Caco-2 (cell line): ENCODE measurements at regions not wholly inside any gene's neighbourhood (a gene's known extent, or its start where the extent isn't known, plus 50 kb on each side); places are given as distances from the start of the nearest gene placed in this dataset.

Experiments
- BruUV-seq: library from RNA; stranded (reverse); fragments of 400-500 nt; replicated peaks from 2 replicates; lab custom pipeline; 2021; lab: Mats Ljungman, UMichigan
- CTCF ChIA-PET: fragments of 300-600 bp; sonication (Branson Sonifier 250); formaldehyde crosslinking; loops from one replicate; lab custom pipeline; 2022; ENCODE audit warnings: antibody characterized with exemption; lab: Charles Lee
- POLR2A ChIA-PET: fragments of 300-600 bp; sonication (Branson Sonifier 250); formaldehyde crosslinking; loops from one replicate; lab custom pipeline; 2022; ENCODE audit warnings: antibody characterized with exemption; lab: Charles Lee
- DNase-seq, 2 experiments: peaks; one replicate each; pipeline versions ENCODE4 v3.0.0 to v3.0.0-alpha.2; 2020 to 2022
- H3K27me3 ChIP-seq: replicated peaks from 2 replicates; pipeline ENCODE4 v1.6.0; 2011; ENCODE audit warnings: low read length; ENCODE audit not compliant: control insufficient read depth, insufficient read depth
- H3K36me3 ChIP-seq: 2 replicates; pipeline ENCODE4 v1.5.1; 2011; ENCODE audit warnings: low read length; ENCODE audit not compliant: control insufficient read depth, insufficient read depth
- H3K4me1 ChIP-seq: fragments of 250-450 bp; sonication (Bioruptor Pico); 2 replicates; pipeline ENCODE4 v1.5.1; 2020; ENCODE audit warnings: mild to moderate bottlenecking
- H3K4me3 ChIP-seq: 2 replicates; pipeline ENCODE4 v1.5.1; 2011; ENCODE audit warnings: low read depth, mild to moderate bottlenecking, control low read depth, low read length
- H3K9me3 ChIP-seq: fragments of 250-450 bp; sonication (Bioruptor Pico); 2 replicates; pipeline ENCODE4 v1.5.1; 2020; ENCODE audit warnings: mild to moderate bottlenecking, moderate library complexity
- H3K27ac Mint-ChIP-seq: one replicate; pipeline ENCODE4 v1.8.0; 2022; ENCODE audit warnings: mixed read lengths; ENCODE audit not compliant: unreplicated experiment
- H3K27me3 Mint-ChIP-seq: one replicate; pipeline ENCODE4 v1.8.0; 2022; ENCODE audit warnings: mixed read lengths; ENCODE audit not compliant: insufficient read depth, unreplicated experiment
- H3K36me3 Mint-ChIP-seq: one replicate; pipeline ENCODE4 v1.8.0; 2022; ENCODE audit warnings: mild to moderate bottlenecking, mixed read lengths; ENCODE audit not compliant: insufficient read depth, unreplicated experiment
- H3K4me1 Mint-ChIP-seq: one replicate; pipeline ENCODE4 v1.8.0; 2022; ENCODE audit warnings: low read depth, mixed read lengths; ENCODE audit not compliant: unreplicated experiment
- H3K4me3 Mint-ChIP-seq: one replicate; pipeline ENCODE4 v1.8.0; 2022; ENCODE audit warnings: mild to moderate bottlenecking, moderate library complexity, mixed read lengths; ENCODE audit not compliant: unreplicated experiment
- H3K9me3 Mint-ChIP-seq: one replicate; pipeline ENCODE4 v1.8.0; 2022; ENCODE audit warnings: mixed read lengths; ENCODE audit not compliant: unreplicated experiment
- CTCF ChIP-seq, 2 experiments: fragments of 200-600 bp in 1 of 2; IDR thresholded peaks; 1 replicate in 1 of 2; 2 replicates in 1 of 2; pipeline versions ENCODE4 v1.5.1 to v1.8.0; 2011 to 2022; ENCODE audit warnings: antibody characterized with exemption in 1 of 2, control low read depth in 1 of 2, inconsistent platforms in 1 of 2, low read depth in 1 of 2, low read length in 1 of 2, mild to moderate bottlenecking in 1 of 2, moderate library complexity in 1 of 2; ENCODE audit not compliant: insufficient read depth in 1 of 2, severe bottlenecking in 1 of 2, unreplicated experiment in 1 of 2
- intact Hi-C: fragments of 100-400 bp; cut with micrococcal nuclease; formaldehyde crosslinking; loops from one replicate; pipeline ENCODE4 v1.10.0; 2022; ENCODE audit not compliant: unreplicated experiment

GRCh38 chr7:18262058-18262457 lies 233.5 kb upstream of the HDAC9 start:
- Mint-ChIP-seq H3K9me3 (peaks cover 17% of the 10 kb centered on the region), H3K36me3 (no peaks in the 10 kb centered on the region), H3K4me3 (no peak overlapping the region), H3K27ac (no peak overlapping the region), H3K27me3 (no peaks in the 10 kb centered on the region), H3K4me1 (no peaks in the 10 kb centered on the region)
- intact Hi-C loops: no loop called here
- DNase-seq: no peak
- Histone ChIP-seq H3K9me3 (peaks cover 20% of the 10 kb centered on the region), H3K36me3 (no peaks in the 10 kb centered on the region), H3K4me3 (no peak overlapping the region), H3K4me1 (no peaks in the 10 kb centered on the region), H3K27me3 (no peaks in the 10 kb centered on the region)
- CTCF ChIA-PET: no interaction called here
- BruUV-seq: no TSS peak
- POLR2A ChIA-PET: no interaction called here
- TF ChIP-seq CTCF (IDR thresholded peaks at IDR 0.05; ENCODE audit: insufficient read depth in 1 of 2, low read depth in 1 of 2, low read length in 1 of 2, severe bottlenecking in 1 of 2, unreplicated experiment in 1 of 2): no peak

- peaks cover 17% of the 10 kb centered on the region for H3K9me3 Mint-ChIP-seq
- Histone ChIP-seq H3K4me3 (no peak overlapping the region), H3K27me3 (no peaks in the 10 kb centered on the region), H3K9me3 (peaks cover 17% of the 10 kb centered on the region), H3K36me3 (no peaks in the 10 kb centered on the region), H3K4me1 (no peaks in the 10 kb centered on the region)
- no peaks in the 10 kb centered on the region for H3K4me1 Mint-ChIP-seq
- no peaks in the 10 kb centered on the region for H3K27me3 Mint-ChIP-seq
- no peaks in the 10 kb centered on the region for H3K36me3 Mint-ChIP-seq
- intact Hi-C loops: no loop called here
- ChIA-PET POLR2A (no interaction called here), CTCF (no interaction called here)
- no peak for DNase-seq
- BruUV-seq: no TSS peak
- no peak overlapping the region for H3K27ac Mint-ChIP-seq
- H3K4me3 Mint-ChIP-seq: no peak overlapping the region
- TF ChIP-seq CTCF (IDR thresholded peaks at IDR 0.05; ENCODE audit: insufficient read depth in 1 of 2, low read depth in 1 of 2, low read length in 1 of 2, severe bottlenecking in 1 of 2, unreplicated experiment in 1 of 2): no peak
These were observed 229.8 kb upstream of the HDAC9 start for GRCh38 chr7:18265611-18266281.

GRCh38 chr7:18268571-18268970 lies 227.0 kb upstream of the HDAC9 start:
- Mint-ChIP-seq H3K4me1 (no peaks in the 10 kb centered on the region), H3K36me3 (no peaks in the 10 kb centered on the region), H3K27ac (no peak overlapping the region), H3K9me3 (no peaks in the 10 kb centered on the region), H3K4me3 (no peak overlapping the region), H3K27me3 (no peaks in the 10 kb centered on the region)
- H3K36me3 ChIP-seq: no peaks in the 10 kb centered on the region
- H3K27me3 ChIP-seq: no peaks in the 10 kb centered on the region
- no peaks in the 10 kb centered on the region for H3K9me3 ChIP-seq
- no TSS peak for BruUV-seq
- no peaks in the 10 kb centered on the region for H3K4me1 ChIP-seq
- POLR2A ChIA-PET: no interaction called here
- TF ChIP-seq CTCF (IDR thresholded peaks at IDR 0.05; ENCODE audit: insufficient read depth in 1 of 2, low read depth in 1 of 2, low read length in 1 of 2, severe bottlenecking in 1 of 2, unreplicated experiment in 1 of 2): no peak
- intact Hi-C loops: no loop called here
- CTCF ChIA-PET: no interaction called here
- no peak overlapping the region for H3K4me3 ChIP-seq
- no peak for DNase-seq
